ENCODE measurements at regions not wholly inside any gene's neighbourhood (a gene's known extent, or its start where the extent isn't known, plus 50 kb on each side); places are given as distances from the start of the nearest gene placed in this dataset.

GRCh38 chr6:146989860-146990259 is 214.4 kb upstream of the STXBP5 start:
- no peaks in the 10 kb centered on the region for H3K79me2 ChIP-seq (ENCODE audit: insufficient read depth, low read length)

GRCh38 chr6:146990284-146990683 is 213.9 kb upstream of the STXBP5 start:
- Histone ChIP-seq H3K4me1 (ENCODE audit: control insufficient read depth in 1 of 2, insufficient read depth in 2 of 2, low read length in 2 of 2) (no peaks in the 10 kb centered on the region), H3K9ac (ENCODE audit: insufficient read depth, low read length, poor library complexity, severe bottlenecking) (no peak overlapping the region), H2AFZ (ENCODE audit: insufficient read depth, low read depth, low read length, poor library complexity, severe bottlenecking) (no peak overlapping the region), H3K4me3 (replicated peaks in 1 of 3; ENCODE audit: low read depth in 2 of 3, low read length in 3 of 3) (no peak overlapping the region), H3K27ac (ENCODE audit: low read depth in 1 of 2, low read length in 2 of 2) (no peak overlapping the region), H4K20me1 (ENCODE audit: insufficient read depth, low read length) (no peaks in the 10 kb centered on the region), H3K36me3 (replicated peaks in 1 of 2; ENCODE audit: control insufficient read depth in 1 of 2, insufficient read depth in 2 of 2, low read length in 2 of 2) (no peaks in the 10 kb centered on the region), H3K79me2 (ENCODE audit: insufficient read depth, low read length) (no peaks in the 10 kb centered on the region), H3K4me2 (replicated peaks; ENCODE audit: extremely low read depth, low read length, poor library complexity, severe bottlenecking) (no peak overlapping the region), H3K27me3 (ENCODE audit: control insufficient read depth in 2 of 2, insufficient read depth in 2 of 2, low read length in 2 of 2) (no peaks in the 10 kb centered on the region), H3K9me3 (replicated peaks in 1 of 2; ENCODE audit: control insufficient read depth in 1 of 2, insufficient read depth in 1 of 2, low read length in 2 of 2) (no peaks in the 10 kb centered on the region)
- TF ChIP-seq CTCF (IDR thresholded peaks at IDR 0.05): no peak
- H3K4me1 Mint-ChIP-seq: peaks cover 2% of the 10 kb centered on the region
- H3K9me3 Mint-ChIP-seq: peaks cover 0 to 5% (median 4%) of the 10 kb centered on the region in 7 donors
- no peak overlapping the region for H3K27ac Mint-ChIP-seq
- no peaks in the 10 kb centered on the region for H3K27me3 Mint-ChIP-seq (ENCODE audit: low read depth in 3 of 3)
- WGBS (ENCODE audit: insufficient coverage): 90% methylated on average over 2 of the region's 2 CpGs
- no peak overlapping the region for H3K4me3 Mint-ChIP-seq
- DNase-seq: no peak
- no peaks in the 10 kb centered on the region for H3K36me3 Mint-ChIP-seq
- intact Hi-C loops (cut with micrococcal nuclease): no loop called here

More at GRCh38 chr6:146989860-146990259, 214.4 kb upstream of the STXBP5 start:
- no peak overlapping the region for H3K4me2 ChIP-seq (replicated peaks; ENCODE audit: extremely low read depth, low read length, poor library complexity, severe bottlenecking)
- Mint-ChIP-seq H3K9me3 (peaks cover 0 to 5% (median 4%) of the 10 kb centered on the region in 7 donors), H3K4me1 (peaks cover 2% of the 10 kb centered on the region), H3K27ac (no peak overlapping the region), H3K4me3 (no peak overlapping the region), H3K36me3 (no peaks in the 10 kb centered on the region), H3K27me3 (ENCODE audit: low read depth in 3 of 3) (no peaks in the 10 kb centered on the region)
- WGBS (ENCODE audit: insufficient coverage): no CpG with 5 or more reads among the region's 4 CpGs
- H2AFZ ChIP-seq (ENCODE audit: insufficient read depth, low read depth, low read length, poor library complexity, severe bottlenecking): no peak overlapping the region
- no peak overlapping the region for H3K4me3 ChIP-seq (replicated peaks in 1 of 3; ENCODE audit: low read depth in 2 of 3, low read length in 3 of 3)
- H3K27me3 ChIP-seq (ENCODE audit: control insufficient read depth in 2 of 2, insufficient read depth in 2 of 2, low read length in 2 of 2): no peaks in the 10 kb centered on the region
- no peak for DNase-seq
- no peak overlapping the region for H3K9ac ChIP-seq (ENCODE audit: insufficient read depth, low read length, poor library complexity, severe bottlenecking)
- no peaks in the 10 kb centered on the region for H3K4me1 ChIP-seq (ENCODE audit: control insufficient read depth in 1 of 2, insufficient read depth in 2 of 2, low read length in 2 of 2)
- TF ChIP-seq CTCF (IDR thresholded peaks at IDR 0.05): no peak
- H3K9me3 ChIP-seq (replicated peaks in 1 of 2; ENCODE audit: control insufficient read depth in 1 of 2, insufficient read depth in 1 of 2, low read length in 2 of 2): no peaks in the 10 kb centered on the region
- H3K36me3 ChIP-seq (replicated peaks in 1 of 2; ENCODE audit: control insufficient read depth in 1 of 2, insufficient read depth in 2 of 2, low read length in 2 of 2): no peaks in the 10 kb centered on the region
- intact Hi-C loops (cut with micrococcal nuclease): no loop called here
- H4K20me1 ChIP-seq (ENCODE audit: insufficient read depth, low read length): no peaks in the 10 kb centered on the region
- no peak overlapping the region for H3K27ac ChIP-seq (ENCODE audit: low read depth in 1 of 2, low read length in 2 of 2)
